ENCODE measurements at regions not wholly inside any gene's neighbourhood (a gene's known extent, or its start where the extent isn't known, plus 50 kb on each side); places are given as distances from the start of the nearest gene placed in this dataset.

DNA sequence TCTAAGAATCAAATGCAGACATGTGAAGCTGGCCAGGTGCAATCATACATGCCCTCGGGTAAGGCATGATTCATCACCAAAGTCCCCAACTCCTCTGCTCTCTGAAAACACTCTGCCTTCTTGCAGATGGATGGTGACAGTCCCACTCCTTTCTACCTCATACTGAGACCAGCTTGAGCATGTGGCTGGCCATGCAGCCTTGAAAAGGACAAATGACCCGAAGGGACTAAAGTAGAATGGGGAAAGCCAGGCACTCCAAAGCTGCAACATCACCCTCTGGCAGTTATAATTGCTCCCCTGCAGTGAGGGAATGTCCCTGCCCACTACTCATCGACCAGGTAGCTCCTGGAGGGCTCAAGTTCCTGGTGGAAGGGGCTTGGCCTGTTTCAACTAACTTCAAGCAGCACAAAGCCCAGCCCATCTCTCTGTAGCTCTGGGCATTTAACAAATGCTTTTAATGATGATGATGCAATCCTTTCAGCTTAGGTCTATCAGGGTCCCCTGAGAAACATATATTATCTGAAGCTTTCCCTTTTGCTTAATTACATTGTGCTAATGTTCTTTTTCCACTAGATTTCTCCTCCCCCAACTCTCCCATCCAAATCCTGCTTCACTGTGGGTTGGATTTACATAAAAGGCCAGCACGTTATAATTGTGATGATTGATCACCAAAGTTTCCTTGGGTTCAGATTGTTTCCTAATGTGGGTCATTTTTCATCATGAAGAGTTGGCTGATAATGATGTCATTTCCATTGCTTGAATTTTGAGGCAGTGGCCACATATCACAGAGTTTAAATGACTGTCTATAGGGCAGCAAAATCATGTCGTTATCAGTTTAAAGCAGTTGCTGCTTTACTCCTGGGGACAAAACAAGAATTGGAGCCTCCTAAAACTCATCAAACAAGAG, 436.5 kb upstream of the SLC30A5 start:
- no peaks in the 10 kb centered on the region for H4K20me1 ChIP-seq (ENCODE audit: insufficient read depth)
- H3K27ac ChIP-seq (ENCODE audit: low read depth, low read length): no peak overlapping the region
- no peak for TF ChIP-seq ZNF274 (IDR thresholded peaks at IDR 0.05; ENCODE audit: low read depth, low read length)
- TF ChIP-seq JUND (IDR thresholded peaks at IDR 0.05): no peak
- TF ChIP-seq POLR2A (IDR thresholded peaks at IDR 0.05; ENCODE audit: borderline replicate concordance, extremely low read depth, insufficient read depth, insufficient read length): no peak
- no peak for TF ChIP-seq EZH2phosphoT487 (IDR thresholded peaks at IDR 0.05; ENCODE audit: borderline replicate concordance)
- no peak for TF ChIP-seq EGR1 (IDR thresholded peaks at IDR 0.05; ENCODE audit: low read depth)
- no peak for TF ChIP-seq FOSL1 (IDR thresholded peaks at IDR 0.05; ENCODE audit: low read depth)
- TF ChIP-seq, protein P1, sequence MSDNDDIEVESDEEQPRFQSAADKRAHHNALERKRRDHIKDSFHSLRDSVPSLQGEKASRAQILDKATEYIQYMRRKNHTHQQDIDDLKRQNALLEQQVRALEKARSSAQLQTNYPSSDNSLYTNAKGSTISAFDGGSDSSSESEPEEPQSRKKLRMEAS (IDR thresholded peaks at IDR 0.05): no peak
- no peak for TF ChIP-seq YY1 (IDR thresholded peaks at IDR 0.05; ENCODE audit: extremely low read depth, insufficient replicate concordance, low read depth, low read length)
- TF ChIP-seq, protein P2, sequence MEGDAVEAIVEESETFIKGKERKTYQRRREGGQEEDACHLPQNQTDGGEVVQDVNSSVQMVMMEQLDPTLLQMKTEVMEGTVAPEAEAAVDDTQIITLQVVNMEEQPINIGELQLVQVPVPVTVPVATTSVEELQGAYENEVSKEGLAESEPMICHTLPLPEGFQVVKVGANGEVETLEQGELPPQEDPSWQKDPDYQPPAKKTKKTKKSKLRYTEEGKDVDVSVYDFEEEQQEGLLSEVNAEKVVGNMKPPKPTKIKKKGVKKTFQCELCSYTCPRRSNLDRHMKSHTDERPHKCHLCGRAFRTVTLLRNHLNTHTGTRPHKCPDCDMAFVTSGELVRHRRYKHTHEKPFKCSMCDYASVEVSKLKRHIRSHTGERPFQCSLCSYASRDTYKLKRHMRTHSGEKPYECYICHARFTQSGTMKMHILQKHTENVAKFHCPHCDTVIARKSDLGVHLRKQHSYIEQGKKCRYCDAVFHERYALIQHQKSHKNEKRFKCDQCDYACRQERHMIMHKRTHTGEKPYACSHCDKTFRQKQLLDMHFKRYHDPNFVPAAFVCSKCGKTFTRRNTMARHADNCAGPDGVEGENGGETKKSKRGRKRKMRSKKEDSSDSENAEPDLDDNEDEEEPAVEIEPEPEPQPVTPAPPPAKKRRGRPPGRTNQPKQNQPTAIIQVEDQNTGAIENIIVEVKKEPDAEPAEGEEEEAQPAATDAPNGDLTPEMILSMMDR (IDR thresholded peaks at IDR 0.05 in 2 of 3, conservative IDR thresholded peaks at IDR 0.05 in 1 of 3; ENCODE audit: borderline replicate concordance in 1 of 3, insufficient read depth in 1 of 3, low read depth in 2 of 3, low read length in 2 of 3): no peak
- no peak for TF ChIP-seq ZFX (IDR thresholded peaks at IDR 0.05)
- no peak for TF ChIP-seq ZBTB33 (IDR thresholded peaks at IDR 0.05; ENCODE audit: extremely low read depth, insufficient replicate concordance, low read length)
- TF ChIP-seq SRF (IDR thresholded peaks at IDR 0.05; ENCODE audit: low read depth): no peak
- TF ChIP-seq POLR2AphosphoS5 (IDR thresholded peaks at IDR 0.05; ENCODE audit: low read depth, low read length): no peak
- no peak for TF ChIP-seq ELF1 (IDR thresholded peaks at IDR 0.05; ENCODE audit: borderline replicate concordance, low read depth)
- no peak for TF ChIP-seq TCF7L2 (IDR thresholded peaks at IDR 0.05; ENCODE audit: borderline replicate concordance, extremely low read depth, insufficient read depth, insufficient read length)
- TF ChIP-seq EZH2 (IDR thresholded peaks at IDR 0.05): no peak
- H3K27me3 ChIP-seq (ENCODE audit: insufficient read depth, low read length): no peaks in the 10 kb centered on the region
- RAD21 ChIA-PET (ENCODE audit: low non-redundant PET in 1 of 2, low total read pairs in 2 of 2, uncharacterized antibody in 2 of 2, unreplicated experiment in 2 of 2): no interaction called here
- POLR2A ChIA-PET: interaction anchor here (1.2 kb wide), 1 partner anchor 8 kb away, joined by 3 read pairs; no protein-coding TSS in a partner anchor
- DNase-seq (ENCODE audit: low read depth, low spot score) (no peak), ATAC-seq (no peak)
- no peak overlapping the region for H3K4me2 ChIP-seq (ENCODE audit: low read length)
- intact Hi-C loops (cut with micrococcal nuclease): loop anchor here (10.0 kb wide), 1 partner anchor 287 kb away; no protein-coding TSS in a partner anchor
- no peak overlapping the region for H3K9ac ChIP-seq (ENCODE audit: low read length)
- no TSS peak for BruUV-seq (replicated peaks)
- no peak overlapping the region for H3K4me3 ChIP-seq (replicated peaks in 1 of 2; ENCODE audit: low read depth in 1 of 2, low read length in 2 of 2)
- no peaks in the 10 kb centered on the region for H3K36me3 ChIP-seq (ENCODE audit: control insufficient read depth in 1 of 2, insufficient read depth in 2 of 2, low read length in 2 of 2)
- H2AFZ ChIP-seq (ENCODE audit: low read depth, low read length, poor library complexity, severe bottlenecking): no peak overlapping the region
- H3K9me3 ChIP-seq (ENCODE audit: control insufficient read depth in 1 of 2, insufficient read depth in 1 of 2, low read depth in 1 of 2, low read length in 2 of 2): no peaks in the 10 kb centered on the region
- CTCF ChIA-PET: no interaction called here
- no peaks in the 10 kb centered on the region for H3K79me2 ChIP-seq (ENCODE audit: insufficient read depth, low read length)
- peaks cover 0 to 6% of the 10 kb centered on the region in 2 experiments; a peak in 1 of 4 replicates for H3K4me1 ChIP-seq (ENCODE audit: control insufficient read depth in 1 of 2, insufficient read depth in 2 of 2, low read length in 2 of 2)
- H3K9me2 ChIP-seq (ENCODE audit: insufficient read depth): no peaks in the 10 kb centered on the region

Data from HCT116 (cell line).